ENCODE measurements at regions not wholly inside any gene's neighbourhood (a gene's known extent, or its start where the extent isn't known, plus 50 kb on each side); places are given as distances from the start of the nearest gene placed in this dataset.

- H3K9ac ChIP-seq (ENCODE audit: low read depth in 1 of 2, low read length in 2 of 2), result no peak overlapping the region
- no peaks in the 10 kb centered on the region for H3K27me3 ChIP-seq (ENCODE audit: control insufficient read depth in 4 of 4, insufficient read depth in 4 of 4, low read length in 3 of 4)
- DNase-seq (ENCODE audit: low spot score), result no peak
- no peaks in the 10 kb centered on the region for H3K36me3 ChIP-seq (ENCODE audit: control insufficient read depth in 4 of 4, insufficient read depth in 3 of 4, low read depth in 1 of 4, low read length in 3 of 4)
- H3K4me3 ChIP-seq (ENCODE audit: low read depth in 1 of 3, low read length in 3 of 3), result no peak overlapping the region
- TF ChIP-seq MAX (IDR thresholded peaks at IDR 0.05) (no peak), HNF4G (IDR thresholded peaks at IDR 0.05) (no peak), JUND (IDR thresholded peaks at IDR 0.05) (no peak), EGR1 (IDR thresholded peaks at IDR 0.05; ENCODE audit: low read depth in 2 of 2) (no peak), SP1 (IDR thresholded peaks at IDR 0.05) (no peak), HNF4A (conservative IDR thresholded peaks at IDR 0.05) (no peak), FOXA2 (IDR thresholded peaks at IDR 0.05) (no peak), RXRA (IDR thresholded peaks at IDR 0.05) (no peak), TAF1 (conservative IDR thresholded peaks at IDR 0.05) (no peak)
- TF ChIP-seq, protein P1, sequence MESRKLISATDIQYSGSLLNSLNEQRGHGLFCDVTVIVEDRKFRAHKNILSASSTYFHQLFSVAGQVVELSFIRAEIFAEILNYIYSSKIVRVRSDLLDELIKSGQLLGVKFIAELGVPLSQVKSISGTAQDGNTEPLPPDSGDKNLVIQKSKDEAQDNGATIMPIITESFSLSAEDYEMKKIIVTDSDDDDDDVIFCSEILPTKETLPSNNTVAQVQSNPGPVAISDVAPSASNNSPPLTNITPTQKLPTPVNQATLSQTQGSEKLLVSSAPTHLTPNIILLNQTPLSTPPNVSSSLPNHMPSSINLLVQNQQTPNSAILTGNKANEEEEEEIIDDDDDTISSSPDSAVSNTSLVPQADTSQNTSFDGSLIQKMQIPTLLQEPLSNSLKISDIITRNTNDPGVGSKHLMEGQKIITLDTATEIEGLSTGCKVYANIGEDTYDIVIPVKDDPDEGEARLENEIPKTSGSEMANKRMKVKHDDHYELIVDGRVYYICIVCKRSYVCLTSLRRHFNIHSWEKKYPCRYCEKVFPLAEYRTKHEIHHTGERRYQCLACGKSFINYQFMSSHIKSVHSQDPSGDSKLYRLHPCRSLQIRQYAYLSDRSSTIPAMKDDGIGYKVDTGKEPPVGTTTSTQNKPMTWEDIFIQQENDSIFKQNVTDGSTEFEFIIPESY (IDR thresholded peaks at IDR 0.05), result no peak
- TF ChIP-seq, protein P2, sequence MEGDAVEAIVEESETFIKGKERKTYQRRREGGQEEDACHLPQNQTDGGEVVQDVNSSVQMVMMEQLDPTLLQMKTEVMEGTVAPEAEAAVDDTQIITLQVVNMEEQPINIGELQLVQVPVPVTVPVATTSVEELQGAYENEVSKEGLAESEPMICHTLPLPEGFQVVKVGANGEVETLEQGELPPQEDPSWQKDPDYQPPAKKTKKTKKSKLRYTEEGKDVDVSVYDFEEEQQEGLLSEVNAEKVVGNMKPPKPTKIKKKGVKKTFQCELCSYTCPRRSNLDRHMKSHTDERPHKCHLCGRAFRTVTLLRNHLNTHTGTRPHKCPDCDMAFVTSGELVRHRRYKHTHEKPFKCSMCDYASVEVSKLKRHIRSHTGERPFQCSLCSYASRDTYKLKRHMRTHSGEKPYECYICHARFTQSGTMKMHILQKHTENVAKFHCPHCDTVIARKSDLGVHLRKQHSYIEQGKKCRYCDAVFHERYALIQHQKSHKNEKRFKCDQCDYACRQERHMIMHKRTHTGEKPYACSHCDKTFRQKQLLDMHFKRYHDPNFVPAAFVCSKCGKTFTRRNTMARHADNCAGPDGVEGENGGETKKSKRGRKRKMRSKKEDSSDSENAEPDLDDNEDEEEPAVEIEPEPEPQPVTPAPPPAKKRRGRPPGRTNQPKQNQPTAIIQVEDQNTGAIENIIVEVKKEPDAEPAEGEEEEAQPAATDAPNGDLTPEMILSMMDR (IDR thresholded peaks at IDR 0.05; ENCODE audit: low read depth, low read length, missing input control), result no peak
- H3K27ac ChIP-seq (ENCODE audit: low read depth in 1 of 2, low read length in 2 of 2), result no peak overlapping the region
- 85% methylated on average over 7 of the region's 7 CpGs for WGBS
- no peaks in the 10 kb centered on the region for H3K9me3 ChIP-seq (ENCODE audit: control insufficient read depth in 4 of 4, low read length in 3 of 4)
- H3K4me1 ChIP-seq (ENCODE audit: control insufficient read depth in 4 of 4, insufficient read depth in 4 of 4, low read length in 3 of 4), result no peaks in the 10 kb centered on the region
Measured at GRCh38 chr13:67614013-67614412, 383.9 kb upstream of the PCDH9 start.

- 74% methylated on average over 4 of the region's 4 CpGs for WGBS
- DNase-seq (ENCODE audit: low spot score), result no peak
- peaks cover 0 to 3% (median 0%) of the 10 kb centered on the region in 4 donors for H3K9me3 ChIP-seq (ENCODE audit: control insufficient read depth in 4 of 4, low read length in 3 of 4)
- TF ChIP-seq MAX (IDR thresholded peaks at IDR 0.05) (no peak), FOXA2 (IDR thresholded peaks at IDR 0.05) (no peak), TAF1 (conservative IDR thresholded peaks at IDR 0.05) (no peak), HNF4A (conservative IDR thresholded peaks at IDR 0.05) (no peak), EGR1 (IDR thresholded peaks at IDR 0.05; ENCODE audit: low read depth in 2 of 2) (no peak), ATF3 (IDR thresholded peaks at IDR 0.05) (no peak), FOXA1 (IDR thresholded peaks at IDR 0.05) (no peak), RXRA (IDR thresholded peaks at IDR 0.05) (no peak), RAD21 (IDR thresholded peaks at IDR 0.05) (no peak), JUND (IDR thresholded peaks at IDR 0.05) (no peak), YY1 (IDR thresholded peaks at IDR 0.05) (no peak), HNF4G (IDR thresholded peaks at IDR 0.05) (no peak), GABPA (IDR thresholded peaks at IDR 0.05 in 1 of 2, conservative IDR thresholded peaks at IDR 0.05 in 1 of 2) (no peak)
- TF ChIP-seq, protein P3, sequence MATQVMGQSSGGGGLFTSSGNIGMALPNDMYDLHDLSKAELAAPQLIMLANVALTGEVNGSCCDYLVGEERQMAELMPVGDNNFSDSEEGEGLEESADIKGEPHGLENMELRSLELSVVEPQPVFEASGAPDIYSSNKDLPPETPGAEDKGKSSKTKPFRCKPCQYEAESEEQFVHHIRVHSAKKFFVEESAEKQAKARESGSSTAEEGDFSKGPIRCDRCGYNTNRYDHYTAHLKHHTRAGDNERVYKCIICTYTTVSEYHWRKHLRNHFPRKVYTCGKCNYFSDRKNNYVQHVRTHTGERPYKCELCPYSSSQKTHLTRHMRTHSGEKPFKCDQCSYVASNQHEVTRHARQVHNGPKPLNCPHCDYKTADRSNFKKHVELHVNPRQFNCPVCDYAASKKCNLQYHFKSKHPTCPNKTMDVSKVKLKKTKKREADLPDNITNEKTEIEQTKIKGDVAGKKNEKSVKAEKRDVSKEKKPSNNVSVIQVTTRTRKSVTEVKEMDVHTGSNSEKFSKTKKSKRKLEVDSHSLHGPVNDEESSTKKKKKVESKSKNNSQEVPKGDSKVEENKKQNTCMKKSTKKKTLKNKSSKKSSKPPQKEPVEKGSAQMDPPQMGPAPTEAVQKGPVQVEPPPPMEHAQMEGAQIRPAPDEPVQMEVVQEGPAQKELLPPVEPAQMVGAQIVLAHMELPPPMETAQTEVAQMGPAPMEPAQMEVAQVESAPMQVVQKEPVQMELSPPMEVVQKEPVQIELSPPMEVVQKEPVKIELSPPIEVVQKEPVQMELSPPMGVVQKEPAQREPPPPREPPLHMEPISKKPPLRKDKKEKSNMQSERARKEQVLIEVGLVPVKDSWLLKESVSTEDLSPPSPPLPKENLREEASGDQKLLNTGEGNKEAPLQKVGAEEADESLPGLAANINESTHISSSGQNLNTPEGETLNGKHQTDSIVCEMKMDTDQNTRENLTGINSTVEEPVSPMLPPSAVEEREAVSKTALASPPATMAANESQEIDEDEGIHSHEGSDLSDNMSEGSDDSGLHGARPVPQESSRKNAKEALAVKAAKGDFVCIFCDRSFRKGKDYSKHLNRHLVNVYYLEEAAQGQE (IDR thresholded peaks at IDR 0.05), result no peak
- TF ChIP-seq, protein P2 (IDR thresholded peaks at IDR 0.05; ENCODE audit: low read depth, low read length, missing input control), result no peak
- H3K27ac ChIP-seq (ENCODE audit: low read depth in 1 of 2, low read length in 2 of 2), result no peak overlapping the region
- H3K9ac ChIP-seq (ENCODE audit: low read depth in 1 of 2, low read length in 2 of 2), result no peak overlapping the region
- H3K4me1 ChIP-seq (ENCODE audit: control insufficient read depth in 4 of 4, insufficient read depth in 4 of 4, low read length in 3 of 4), result no peaks in the 10 kb centered on the region
- H3K36me3 ChIP-seq (ENCODE audit: control insufficient read depth in 4 of 4, insufficient read depth in 3 of 4, low read depth in 1 of 4, low read length in 3 of 4), result no peaks in the 10 kb centered on the region
- H3K27me3 ChIP-seq (ENCODE audit: control insufficient read depth in 4 of 4, insufficient read depth in 4 of 4, low read length in 3 of 4), result no peaks in the 10 kb centered on the region
- no peak overlapping the region for H3K4me3 ChIP-seq (ENCODE audit: low read depth in 1 of 3, low read length in 3 of 3)
Measured at GRCh38 chr13:67588607-67589006, 358.5 kb upstream of the PCDH9 start.
